GM18951 (cell line): ENCODE measurements at regions not wholly inside any gene's neighbourhood (a gene's known extent, or its start where the extent isn't known, plus 50 kb on each side); places are given as distances from the start of the nearest gene placed in this dataset.

Source experiments
- POLR2A ChIP-seq: IDR thresholded peaks from 4 replicates; pipeline ENCODE4 v1.6.1; 2011; ENCODE audit warnings: mild to moderate bottlenecking; ENCODE audit not compliant: insufficient read length, insufficient read depth; ENCODE audit errors: extremely low read depth
- in situ Hi-C: fragments of 300-500 bp; cut with MboI; formaldehyde crosslinking; loops from one replicate; pipeline ENCODE4 v1.12.0; 2022; ENCODE audit warnings: low sequenced_read_pairs, mixed read lengths, inconsistent platforms; ENCODE audit not compliant: unreplicated experiment

DNA sequence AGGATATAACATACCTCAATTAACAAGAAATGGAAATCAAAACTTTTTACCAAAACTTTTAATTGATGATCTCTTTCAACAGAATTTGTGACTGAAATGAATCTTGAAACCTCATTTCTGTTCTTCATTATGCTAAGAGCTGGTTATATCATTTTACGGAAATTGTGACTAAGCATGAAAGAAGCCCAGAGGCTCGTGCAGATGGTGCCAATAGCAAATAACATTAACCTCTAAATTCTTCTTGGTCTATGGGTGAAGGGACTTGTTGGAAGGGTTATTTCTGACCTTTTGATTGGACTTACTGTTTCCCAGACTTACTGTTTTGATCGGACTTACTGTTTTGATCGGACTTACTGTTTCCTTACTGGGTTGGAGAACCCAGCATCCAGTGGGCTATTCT lies 435.6 kb downstream of the TDRD15 start:
- TF ChIP-seq POLR2A: no peak
- in situ Hi-C loops: no loop called here

DNA sequence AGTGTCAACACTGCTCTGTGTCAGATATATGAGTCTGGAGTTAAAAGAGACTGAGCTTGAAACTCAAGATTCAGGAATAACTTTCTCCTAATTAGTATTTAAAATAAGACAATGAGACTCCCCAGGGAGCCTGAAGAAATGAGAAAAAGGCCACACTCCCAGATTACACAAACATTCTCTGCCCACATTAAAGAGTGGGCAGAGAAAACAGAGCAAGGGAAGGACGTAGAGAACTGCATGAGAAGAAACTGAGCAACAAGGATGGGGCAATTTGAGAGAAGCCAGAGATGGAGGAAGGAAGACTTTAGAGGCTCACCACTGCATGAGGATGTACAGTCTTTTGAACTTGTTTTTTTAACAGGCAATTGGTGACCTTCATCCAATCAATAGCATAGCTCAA lies 438.2 kb downstream of the TDRD15 start:
- in situ Hi-C loops: no loop called here
- TF ChIP-seq POLR2A: no peak

DNA sequence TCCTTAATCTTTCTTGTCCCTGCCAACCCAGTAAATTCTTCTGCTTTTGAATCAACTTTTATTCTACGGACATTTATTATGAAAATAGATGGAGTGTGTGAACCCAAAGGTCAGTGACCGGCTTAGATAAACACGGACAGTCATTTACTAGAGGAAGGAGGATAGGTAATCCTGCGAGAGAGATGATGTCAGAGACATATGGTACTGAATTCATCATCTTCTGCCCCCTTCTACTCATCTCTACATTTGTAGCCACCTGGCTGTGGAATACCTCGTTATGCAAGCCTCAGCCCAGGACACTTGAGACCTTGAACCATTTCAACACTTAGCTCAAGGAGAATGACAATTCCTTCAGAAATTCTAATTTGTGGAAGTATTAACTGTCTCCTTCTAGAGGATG lies 443.6 kb downstream of the TDRD15 start:
- no peak for TF ChIP-seq POLR2A
- in situ Hi-C loops: no loop called here

DNA sequence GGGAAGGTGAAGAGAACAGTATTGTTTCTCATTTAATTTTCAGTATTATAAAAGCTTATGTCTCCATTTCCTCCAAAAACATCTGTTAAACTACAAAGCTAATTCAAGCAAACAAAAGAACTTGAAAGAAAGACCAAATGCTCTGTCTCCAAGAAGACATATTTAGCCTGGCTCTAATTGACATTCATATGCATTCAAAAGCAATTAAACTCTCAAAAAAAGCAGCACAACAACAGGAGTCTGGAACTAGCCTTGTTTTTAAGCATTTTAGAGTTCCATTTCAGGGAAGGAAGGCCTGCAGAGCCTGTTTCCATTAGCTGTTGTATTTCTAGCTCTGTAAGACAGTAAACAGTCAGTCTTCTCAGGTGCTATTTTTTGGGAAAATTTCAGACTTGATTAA lies 447.9 kb downstream of the TDRD15 start:
- in situ Hi-C loops: no loop called here
- no peak for TF ChIP-seq POLR2A

DNA sequence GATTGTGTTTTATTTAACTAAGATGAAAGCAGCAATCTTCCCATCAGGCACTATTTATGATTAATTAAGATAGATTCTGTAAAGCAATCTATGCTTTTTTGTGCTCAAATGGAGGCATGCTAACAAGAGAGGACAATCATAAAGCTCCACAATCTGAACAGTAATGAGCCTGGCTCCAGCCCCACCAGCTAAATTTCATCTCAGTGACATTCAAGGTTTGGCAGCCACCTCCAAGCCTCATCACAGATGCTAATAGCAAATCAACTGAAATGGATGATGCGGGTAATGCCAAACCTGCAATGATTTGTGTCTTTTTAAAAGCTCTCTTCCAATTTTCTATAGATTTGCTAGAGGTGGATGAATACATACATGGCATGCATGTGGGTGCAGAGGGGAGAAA lies 456.6 kb downstream of the TDRD15 start:
- TF ChIP-seq POLR2A: no peak

DNA sequence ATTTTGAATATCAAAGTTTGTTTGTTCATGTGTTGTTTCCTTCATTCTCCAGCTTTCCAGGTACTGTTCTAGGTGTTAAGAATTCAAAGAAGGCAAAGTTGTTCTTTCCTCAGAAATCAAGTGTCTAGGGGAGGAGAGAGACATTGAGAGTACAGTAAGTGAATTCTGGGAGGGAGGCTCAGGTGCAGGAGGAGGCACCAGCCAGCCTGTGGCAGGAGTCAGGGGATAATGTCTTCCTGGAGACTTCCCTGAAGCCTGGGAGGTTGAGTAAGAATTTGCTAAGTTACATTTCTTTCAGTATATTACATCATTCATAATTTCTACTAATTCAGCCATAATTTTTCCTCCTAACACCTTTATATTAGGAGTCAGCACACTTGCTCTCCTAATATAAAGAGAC lies 462.1 kb downstream of the TDRD15 start:
- no peak for TF ChIP-seq POLR2A
- in situ Hi-C loops: no loop called here

More for the DNA sequence above, 456.6 kb downstream of the TDRD15 start:
- in situ Hi-C loops: no loop called here

DNA sequence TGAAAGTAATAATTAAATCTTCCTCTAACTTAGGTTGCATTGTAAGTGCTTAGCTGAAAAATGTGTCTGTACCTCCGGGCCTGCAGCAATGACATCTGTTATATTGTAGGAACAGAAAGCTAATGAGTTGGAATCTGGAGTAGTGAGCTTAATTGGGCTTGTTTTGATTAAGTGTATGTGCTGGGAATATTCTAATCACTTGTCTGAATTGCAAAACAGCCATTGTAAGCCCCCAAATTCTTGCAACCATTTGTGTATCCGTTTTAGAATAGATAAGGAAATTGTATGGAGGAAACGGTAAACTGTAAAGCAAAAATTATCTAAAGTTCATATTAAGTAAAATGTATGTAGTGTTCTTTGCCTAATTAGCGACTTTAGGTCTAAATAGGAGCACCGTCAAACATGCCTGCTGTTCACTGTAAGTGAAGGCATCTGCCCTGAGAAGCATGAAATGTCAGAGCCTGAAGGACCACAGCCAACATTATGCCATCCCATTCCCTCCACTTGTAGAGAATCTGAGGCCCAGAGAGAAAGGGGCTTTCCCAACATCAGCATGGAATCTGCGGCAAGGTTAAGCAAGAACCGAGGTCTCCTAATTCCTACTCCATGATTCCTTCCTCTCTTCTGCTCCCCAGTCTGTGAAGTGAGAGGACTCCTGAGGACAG lies 466.4 kb downstream of the TDRD15 start:
- in situ Hi-C loops: no loop called here
- TF ChIP-seq POLR2A: no peak

DNA sequence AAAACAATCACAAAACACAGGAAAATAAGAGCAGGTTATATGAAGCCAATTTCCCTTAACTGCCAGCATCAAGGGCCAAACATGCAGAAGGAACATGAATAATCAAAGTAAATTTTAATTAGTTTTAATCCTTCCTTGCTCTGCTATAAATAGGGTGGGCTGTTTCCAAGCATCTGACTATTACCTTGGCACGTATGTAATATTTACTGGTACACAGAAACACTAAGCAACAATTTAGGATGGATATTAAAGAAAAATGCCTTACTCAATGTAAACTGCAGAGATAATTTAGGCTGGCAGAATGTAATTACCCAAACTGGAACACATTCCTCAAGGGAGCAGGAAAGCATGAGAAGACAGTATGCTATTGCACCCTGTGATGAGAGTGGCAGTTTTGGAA lies 468.2 kb downstream of the TDRD15 start:
- in situ Hi-C loops: no loop called here
- TF ChIP-seq POLR2A: no peak

DNA sequence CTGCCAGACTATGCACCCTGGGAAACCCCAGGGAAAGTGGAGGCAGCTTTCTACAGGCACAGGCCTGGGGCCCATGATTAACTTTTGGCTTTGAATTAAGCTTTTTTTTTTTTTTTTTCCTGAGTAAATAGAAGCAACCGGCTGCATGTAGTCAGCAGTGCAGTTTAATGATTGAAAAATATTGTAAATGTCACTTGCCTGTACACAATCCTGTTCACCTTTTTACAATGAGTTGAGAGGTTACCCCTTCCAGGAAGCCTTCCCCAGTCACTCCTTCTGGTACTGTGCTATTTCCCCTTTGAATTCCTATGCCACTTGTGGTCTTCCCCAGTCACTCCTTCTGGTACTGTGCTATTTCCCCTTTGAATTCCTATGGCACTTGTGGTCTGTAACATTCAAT lies 475.6 kb downstream of the TDRD15 start:
- TF ChIP-seq POLR2A: no peak
- in situ Hi-C loops: no loop called here

DNA sequence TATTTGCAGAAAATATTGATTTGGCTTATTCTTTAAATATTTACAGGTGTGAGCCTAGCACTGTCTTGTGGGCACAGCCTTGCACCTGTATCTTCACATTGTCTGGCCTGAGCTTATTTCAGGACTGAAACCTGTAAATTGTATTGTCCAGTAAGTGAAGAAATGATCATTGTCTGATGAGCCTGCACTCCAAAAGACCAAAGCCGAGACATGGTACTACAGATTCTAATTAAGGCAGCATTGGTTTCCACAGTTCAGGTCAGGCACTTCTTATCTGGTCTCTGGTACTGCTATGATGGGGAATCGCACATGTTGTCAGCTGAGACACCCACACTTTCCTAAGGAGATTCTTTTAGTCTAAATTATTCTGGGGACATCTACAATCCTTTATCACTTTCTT lies 479.0 kb downstream of the TDRD15 start:
- TF ChIP-seq POLR2A: no peak
- in situ Hi-C loops: no loop called here

DNA sequence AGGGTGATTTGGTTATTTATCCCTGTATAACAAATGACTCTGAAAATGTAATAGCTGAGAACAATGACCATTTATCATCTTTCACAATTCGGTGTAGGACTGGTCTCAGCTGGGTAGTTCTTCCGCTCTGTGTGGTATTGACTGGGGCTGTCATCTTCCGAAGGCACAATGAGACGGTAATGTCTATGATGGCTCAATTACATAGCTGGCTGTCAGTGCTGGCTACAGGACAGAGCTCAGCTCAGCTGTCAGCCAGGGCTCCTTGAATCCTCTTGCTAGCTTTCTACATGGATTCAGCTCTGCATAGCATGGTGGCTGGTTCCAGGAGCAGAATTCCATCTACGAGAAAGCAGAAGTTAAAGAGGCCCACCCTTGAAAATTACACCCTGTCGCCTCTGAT lies 483.8 kb downstream of the TDRD15 start:
- no peak for TF ChIP-seq POLR2A
- in situ Hi-C loops: no loop called here

DNA sequence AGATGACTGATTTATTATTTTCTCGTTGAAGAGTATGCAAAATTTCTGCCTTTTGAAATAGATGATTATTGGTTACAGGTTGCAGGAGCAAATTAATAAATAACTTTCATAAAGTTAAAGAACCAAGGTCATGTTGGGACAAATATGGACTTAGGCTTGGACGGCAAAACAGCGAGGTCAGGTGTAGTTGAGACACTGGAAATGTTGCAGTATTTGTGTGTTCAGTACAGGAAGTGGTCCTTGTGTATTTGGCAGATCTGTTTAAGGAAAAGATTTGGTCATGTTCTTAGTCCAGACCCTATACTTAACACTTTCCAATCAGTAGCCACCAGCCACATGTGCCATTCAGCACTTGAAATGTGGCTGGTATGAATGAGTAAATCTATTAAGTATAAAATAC lies 486.5 kb downstream of the TDRD15 start:
- TF ChIP-seq POLR2A: no peak
- in situ Hi-C loops: no loop called here

DNA sequence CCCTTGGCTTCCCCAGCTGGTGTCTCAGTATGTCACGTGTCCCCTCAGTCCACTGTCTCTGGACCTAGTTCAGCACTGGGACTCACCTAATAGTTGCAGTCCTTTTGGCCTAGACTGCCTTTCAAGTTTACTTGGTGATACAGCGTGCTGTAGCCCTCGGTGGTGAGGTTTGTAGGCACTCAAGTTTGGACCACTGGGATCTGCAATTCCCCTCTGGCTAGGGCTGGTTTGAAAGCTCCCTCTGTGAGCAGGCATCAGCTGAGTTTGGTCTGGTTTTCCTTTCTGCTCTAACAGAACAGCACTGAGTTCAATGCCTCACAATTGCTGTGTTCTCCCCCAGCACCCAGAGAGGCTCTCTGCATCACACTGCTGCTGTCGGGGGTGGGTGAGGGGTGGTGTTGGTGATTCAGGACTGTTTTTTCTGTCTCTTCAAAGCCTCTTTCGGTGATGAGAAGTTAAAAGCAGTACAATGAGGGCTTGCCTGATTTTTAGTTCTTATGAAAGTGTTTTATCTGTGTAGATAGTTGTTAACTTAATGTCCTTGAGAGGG lies 494.2 kb downstream of the TDRD15 start:
- no peak for TF ChIP-seq POLR2A
- in situ Hi-C loops: no loop called here

DNA sequence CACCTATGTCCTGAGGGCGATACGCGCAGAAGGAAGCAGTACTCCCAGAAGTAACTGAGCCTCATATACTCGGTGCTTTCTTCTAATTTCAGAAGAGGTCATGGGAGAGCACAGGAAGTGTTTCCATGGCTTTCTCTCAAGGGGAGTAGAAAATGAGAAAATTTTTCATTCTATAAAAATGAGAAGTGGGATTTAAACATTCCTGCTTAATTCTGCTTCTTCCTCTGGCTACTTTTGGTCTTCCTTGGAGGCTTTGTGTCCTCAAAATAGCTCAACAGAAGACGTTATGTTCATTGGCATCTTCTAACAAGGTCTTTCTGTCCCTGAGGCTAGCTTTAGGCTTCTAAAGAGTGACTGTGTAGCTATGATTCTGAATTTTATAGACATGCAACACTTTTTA lies 497.0 kb downstream of the TDRD15 start:
- no peak for TF ChIP-seq POLR2A
- in situ Hi-C loops: no loop called here

DNA sequence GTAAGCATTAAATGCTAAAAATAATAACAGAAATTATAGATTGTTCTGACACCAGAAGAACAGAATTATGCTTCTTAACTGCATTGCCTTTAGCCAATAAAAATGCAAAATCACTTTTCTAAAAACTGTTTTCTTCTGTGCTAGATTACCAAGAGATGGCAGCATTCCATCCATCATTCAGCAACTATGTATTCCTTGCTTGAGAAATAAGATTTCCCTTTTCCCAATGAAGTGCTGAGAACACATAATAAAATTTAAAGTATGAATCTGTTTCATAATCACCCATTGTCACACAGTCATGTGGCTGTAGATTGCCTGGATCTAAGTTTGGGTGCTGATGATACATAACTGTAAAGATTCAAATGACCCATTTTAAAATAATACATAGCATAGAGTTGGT lies 504.2 kb downstream of the TDRD15 start:
- in situ Hi-C loops: no loop called here
- no peak for TF ChIP-seq POLR2A

DNA sequence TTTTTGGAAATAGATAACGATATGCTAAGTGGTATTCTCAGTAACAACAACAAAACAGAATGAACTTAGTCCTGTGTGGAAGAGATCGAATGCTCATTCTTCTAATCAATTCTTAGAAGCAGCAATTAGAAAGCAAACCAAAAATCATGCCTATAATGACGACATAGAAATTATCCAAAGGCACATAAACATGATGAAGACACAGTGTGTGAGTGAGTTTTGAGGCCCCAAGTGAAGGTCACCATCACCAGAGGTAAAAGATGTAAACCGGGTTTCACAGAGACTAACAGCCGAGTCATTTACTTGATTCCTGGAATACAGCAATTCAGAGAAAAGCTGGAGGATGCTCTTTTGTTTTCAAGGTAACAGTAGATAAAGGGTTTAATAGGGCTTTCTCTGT lies 509.2 kb downstream of the TDRD15 start:
- in situ Hi-C loops: no loop called here
- no peak for TF ChIP-seq POLR2A
